ENCODE measurements at regions not wholly inside any gene's neighbourhood (a gene's known extent, or its start where the extent isn't known, plus 50 kb on each side); places are given as distances from the start of the nearest gene placed in this dataset.

DNA sequence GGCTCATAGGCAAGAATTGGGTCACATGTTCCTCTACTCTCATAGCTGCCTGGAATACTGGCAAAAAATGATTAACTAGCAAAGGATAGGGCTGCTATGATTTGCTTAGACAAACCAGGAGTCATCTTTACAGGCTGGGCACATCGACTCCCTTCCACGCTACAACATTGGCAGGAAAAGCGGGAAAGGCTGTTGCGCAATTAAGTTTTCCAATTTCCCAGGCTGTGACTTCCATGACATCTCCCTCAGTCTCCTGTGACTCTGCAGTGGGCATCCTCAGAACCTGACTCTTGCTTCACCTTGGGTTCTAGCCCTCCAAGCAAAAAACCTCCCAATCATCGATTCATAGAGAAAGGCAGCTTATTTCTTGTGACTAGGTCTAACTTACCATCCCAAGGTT, 184.5 kb upstream of the E2F7 start:
- intact Hi-C loops (cut with DNase I; ENCODE audit: low total_unique reads), result no loop called here
- H3K4me3 ChIP-seq (ENCODE audit: low read depth, poor library complexity, severe bottlenecking), result no peak overlapping the region
- no peak for DNase-seq (ENCODE audit: low spot score in 2 of 2)
- 88 to 91% methylated on average over 5 of the region's 5 CpGs for WGBS, 2 donors
- no peak for TF ChIP-seq POLR2A (IDR thresholded peaks at IDR 0.05)
- TF ChIP-seq, protein P1, sequence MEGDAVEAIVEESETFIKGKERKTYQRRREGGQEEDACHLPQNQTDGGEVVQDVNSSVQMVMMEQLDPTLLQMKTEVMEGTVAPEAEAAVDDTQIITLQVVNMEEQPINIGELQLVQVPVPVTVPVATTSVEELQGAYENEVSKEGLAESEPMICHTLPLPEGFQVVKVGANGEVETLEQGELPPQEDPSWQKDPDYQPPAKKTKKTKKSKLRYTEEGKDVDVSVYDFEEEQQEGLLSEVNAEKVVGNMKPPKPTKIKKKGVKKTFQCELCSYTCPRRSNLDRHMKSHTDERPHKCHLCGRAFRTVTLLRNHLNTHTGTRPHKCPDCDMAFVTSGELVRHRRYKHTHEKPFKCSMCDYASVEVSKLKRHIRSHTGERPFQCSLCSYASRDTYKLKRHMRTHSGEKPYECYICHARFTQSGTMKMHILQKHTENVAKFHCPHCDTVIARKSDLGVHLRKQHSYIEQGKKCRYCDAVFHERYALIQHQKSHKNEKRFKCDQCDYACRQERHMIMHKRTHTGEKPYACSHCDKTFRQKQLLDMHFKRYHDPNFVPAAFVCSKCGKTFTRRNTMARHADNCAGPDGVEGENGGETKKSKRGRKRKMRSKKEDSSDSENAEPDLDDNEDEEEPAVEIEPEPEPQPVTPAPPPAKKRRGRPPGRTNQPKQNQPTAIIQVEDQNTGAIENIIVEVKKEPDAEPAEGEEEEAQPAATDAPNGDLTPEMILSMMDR (IDR thresholded peaks at IDR 0.05), result no peak

DNA sequence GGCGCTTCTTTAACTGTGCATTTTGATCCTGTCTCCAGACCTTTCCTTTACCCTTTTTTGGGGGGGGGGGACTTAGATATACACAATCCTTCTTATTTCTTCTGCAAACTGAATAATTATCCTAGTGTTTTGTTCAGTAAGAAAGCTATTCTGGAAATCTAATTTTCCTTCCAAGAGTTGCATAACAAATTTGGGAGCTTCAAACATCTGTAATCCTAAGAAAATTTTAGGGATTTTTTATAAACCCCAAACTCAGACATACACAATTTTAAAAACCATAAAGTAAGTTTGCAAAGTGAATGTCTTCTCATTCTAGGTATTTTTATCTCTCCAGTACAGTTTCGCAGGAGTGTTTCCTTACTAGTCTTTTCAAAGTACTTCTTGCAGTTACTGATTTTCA, 182.7 kb upstream of the E2F7 start:
- WGBS, 2 donors, result 81 to 84% methylated on average over 2 of the region's 2 CpGs
- intact Hi-C loops (cut with DNase I; ENCODE audit: low total_unique reads), result no loop called here
- no peak for DNase-seq (ENCODE audit: low spot score in 2 of 2)

GRCh38 chr12:77247542-77247941, 182.2 kb upstream of the E2F7 start:
- 40 to 48% methylated on average over 3 of the region's 3 CpGs for WGBS, 2 donors
- intact Hi-C loops (cut with DNase I; ENCODE audit: low total_unique reads), result no loop called here
- DNase-seq (ENCODE audit: low spot score in 2 of 2), result no peak
- TF ChIP-seq POLR2A (IDR thresholded peaks at IDR 0.05), result no peak
- TF ChIP-seq, protein P1 (IDR thresholded peaks at IDR 0.05), result no peak
- no peak overlapping the region for H3K4me3 ChIP-seq (ENCODE audit: low read depth, poor library complexity, severe bottlenecking)

More for the DNA sequence above, 182.7 kb upstream of the E2F7 start:
- H3K4me3 ChIP-seq (ENCODE audit: low read depth, poor library complexity, severe bottlenecking), result no peak overlapping the region
- no peak for TF ChIP-seq POLR2A (IDR thresholded peaks at IDR 0.05)
- TF ChIP-seq, protein P1 (IDR thresholded peaks at IDR 0.05), result no peak

DNA sequence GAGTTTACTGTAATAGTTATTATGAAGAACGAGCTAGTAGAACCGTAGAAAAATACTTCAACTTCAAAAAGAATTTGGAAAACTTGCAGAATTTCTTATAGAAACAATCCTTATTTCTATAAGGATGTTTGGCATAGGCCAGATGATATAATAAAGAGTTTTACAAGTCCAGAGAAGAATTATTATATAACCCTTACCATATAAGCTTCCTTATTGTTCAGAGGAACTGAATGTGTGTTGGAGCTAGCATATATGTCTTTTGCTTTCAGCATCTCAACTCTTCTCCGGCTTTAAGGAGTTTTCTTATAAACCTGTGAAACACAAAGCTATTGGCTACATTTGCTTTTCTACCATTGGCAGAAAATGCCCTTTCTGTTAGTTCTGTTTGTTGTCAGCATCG, 178.0 kb upstream of the E2F7 start:
- H3K4me3 ChIP-seq (ENCODE audit: low read depth, poor library complexity, severe bottlenecking), result no peak overlapping the region
- WGBS, 2 donors, result 84 to 91% methylated on average over 4 of the region's 4 CpGs
- intact Hi-C loops (cut with DNase I; ENCODE audit: low total_unique reads), result no loop called here
- TF ChIP-seq, protein P1 (IDR thresholded peaks at IDR 0.05), result no peak
- no peak for TF ChIP-seq POLR2A (IDR thresholded peaks at IDR 0.05)
- DNase-seq (ENCODE audit: low spot score in 2 of 2), result no peak

GRCh38 chr12:77239617-77240016, 174.2 kb upstream of the E2F7 start:
- TF ChIP-seq POLR2A (IDR thresholded peaks at IDR 0.05), result no peak
- TF ChIP-seq, protein P1 (IDR thresholded peaks at IDR 0.05), result no peak
- no peak for DNase-seq (ENCODE audit: low spot score in 2 of 2)
- 80 to 81% methylated on average over 1 of the region's 1 CpG for WGBS, 2 donors
- intact Hi-C loops (cut with DNase I; ENCODE audit: low total_unique reads), result no loop called here
- H3K4me3 ChIP-seq (ENCODE audit: low read depth, poor library complexity, severe bottlenecking), result no peak overlapping the region

- intact Hi-C loops (cut with DNase I; ENCODE audit: low total_unique reads), result no loop called here
- 48 to 60% methylated on average over 2 of the region's 2 CpGs for WGBS, 2 donors
- TF ChIP-seq, protein P1 (IDR thresholded peaks at IDR 0.05), result no peak
- TF ChIP-seq POLR2A (IDR thresholded peaks at IDR 0.05), result no peak
- no peak for DNase-seq (ENCODE audit: low spot score in 2 of 2)
- H3K4me3 ChIP-seq (ENCODE audit: low read depth, poor library complexity, severe bottlenecking), result no peak overlapping the region
Observed at GRCh38 chr12:77238335-77238734, 173.0 kb upstream of the E2F7 start.
